ENCODE measurements at regions not wholly inside any gene's neighbourhood (a gene's known extent, or its start where the extent isn't known, plus 50 kb on each side); places are given as distances from the start of the nearest gene placed in this dataset.

DNA sequence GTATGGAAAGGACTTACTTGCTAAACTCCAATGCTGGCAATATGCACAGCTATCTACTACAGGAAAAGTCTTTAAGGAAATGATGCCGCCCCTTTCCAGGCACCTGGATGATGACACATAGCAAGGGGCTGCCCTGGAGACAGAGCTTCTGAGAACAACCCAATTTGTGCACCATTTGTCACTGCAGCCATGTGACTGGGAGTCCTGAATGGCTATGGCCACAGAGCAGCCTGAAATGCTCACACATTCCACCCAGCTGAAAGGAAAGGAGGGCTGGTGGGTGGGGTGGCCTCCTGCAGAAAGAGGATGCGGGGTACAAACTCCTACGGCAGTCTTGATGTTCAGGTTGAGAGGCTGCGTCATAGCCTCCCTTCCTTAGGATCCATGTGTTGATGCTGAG, 70.1 kb upstream of the FSTL4 start:
- no peak for TF ChIP-seq ZC3H10 (CRISPR knock-in tag; IDR thresholded peaks at IDR 0.05)
- TF ChIP-seq ZFP3 (CRISPR knock-in tag; IDR thresholded peaks at IDR 0.05) = no peak
- TF ChIP-seq CSDC2 (CRISPR knock-in tag; IDR thresholded peaks at IDR 0.05) = no peak
- TF ChIP-seq SNAI2 (CRISPR knock-in tag; IDR thresholded peaks at IDR 0.05) = no peak
- no peak for TF ChIP-seq ZNF8 (CRISPR knock-in tag; IDR thresholded peaks at IDR 0.05)
- TF ChIP-seq, protein P1, sequence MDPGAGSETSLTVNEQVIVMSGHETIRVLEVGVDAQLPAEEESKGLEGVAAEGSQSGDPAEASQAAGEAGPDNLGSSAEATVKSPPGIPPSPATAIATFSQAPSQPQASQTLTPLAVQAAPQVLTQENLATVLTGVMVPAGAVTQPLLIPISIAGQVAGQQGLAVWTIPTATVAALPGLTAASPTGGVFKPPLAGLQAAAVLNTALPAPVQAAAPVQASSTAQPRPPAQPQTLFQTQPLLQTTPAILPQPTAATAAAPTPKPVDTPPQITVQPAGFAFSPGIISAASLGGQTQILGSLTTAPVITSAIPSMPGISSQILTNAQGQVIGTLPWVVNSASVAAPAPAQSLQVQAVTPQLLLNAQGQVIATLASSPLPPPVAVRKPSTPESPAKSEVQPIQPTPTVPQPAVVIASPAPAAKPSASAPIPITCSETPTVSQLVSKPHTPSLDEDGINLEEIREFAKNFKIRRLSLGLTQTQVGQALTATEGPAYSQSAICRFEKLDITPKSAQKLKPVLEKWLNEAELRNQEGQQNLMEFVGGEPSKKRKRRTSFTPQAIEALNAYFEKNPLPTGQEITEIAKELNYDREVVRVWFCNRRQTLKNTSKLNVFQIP (CRISPR knock-in tag; IDR thresholded peaks at IDR 0.05; ENCODE audit: borderline replicate concordance, low read depth) = no peak
- no peak for TF ChIP-seq ZNF565 (CRISPR knock-in tag; conservative IDR thresholded peaks at IDR 0.05; ENCODE audit: low read depth)
- TF ChIP-seq OSR1 (CRISPR knock-in tag; IDR thresholded peaks at IDR 0.05) = no peak
- TF ChIP-seq RARB (CRISPR knock-in tag; IDR thresholded peaks at IDR 0.05) = no peak
- no peak for ATAC-seq

DNA sequence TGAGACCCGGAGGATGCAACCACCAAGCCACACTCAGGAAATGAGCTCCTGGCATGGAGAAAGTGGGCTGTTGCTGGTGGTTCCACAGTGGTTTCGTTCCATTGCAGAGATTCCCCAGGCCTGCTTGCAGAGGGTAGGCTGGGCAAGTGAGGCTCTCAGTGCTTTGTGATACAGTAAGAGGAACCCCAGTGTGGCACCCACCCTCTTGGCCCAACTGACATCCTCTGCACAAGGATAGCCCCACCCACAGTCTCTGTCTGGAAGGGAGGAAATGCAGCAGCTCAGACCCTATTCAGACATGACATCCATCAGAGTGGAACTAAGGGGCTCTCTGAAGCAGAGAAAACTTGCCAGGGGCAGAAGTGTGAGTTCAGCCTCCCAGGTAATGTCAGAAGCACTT, 69.6 kb upstream of the FSTL4 start:
- TF ChIP-seq ZNF8 (CRISPR knock-in tag; IDR thresholded peaks at IDR 0.05) = no peak
- TF ChIP-seq, protein P2, sequence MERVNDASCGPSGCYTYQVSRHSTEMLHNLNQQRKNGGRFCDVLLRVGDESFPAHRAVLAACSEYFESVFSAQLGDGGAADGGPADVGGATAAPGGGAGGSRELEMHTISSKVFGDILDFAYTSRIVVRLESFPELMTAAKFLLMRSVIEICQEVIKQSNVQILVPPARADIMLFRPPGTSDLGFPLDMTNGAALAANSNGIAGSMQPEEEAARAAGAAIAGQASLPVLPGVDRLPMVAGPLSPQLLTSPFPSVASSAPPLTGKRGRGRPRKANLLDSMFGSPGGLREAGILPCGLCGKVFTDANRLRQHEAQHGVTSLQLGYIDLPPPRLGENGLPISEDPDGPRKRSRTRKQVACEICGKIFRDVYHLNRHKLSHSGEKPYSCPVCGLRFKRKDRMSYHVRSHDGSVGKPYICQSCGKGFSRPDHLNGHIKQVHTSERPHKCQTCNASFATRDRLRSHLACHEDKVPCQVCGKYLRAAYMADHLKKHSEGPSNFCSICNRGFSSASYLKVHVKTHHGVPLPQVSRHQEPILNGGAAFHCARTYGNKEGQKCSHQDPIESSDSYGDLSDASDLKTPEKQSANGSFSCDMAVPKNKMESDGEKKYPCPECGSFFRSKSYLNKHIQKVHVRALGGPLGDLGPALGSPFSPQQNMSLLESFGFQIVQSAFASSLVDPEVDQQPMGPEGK (CRISPR knock-in tag; IDR thresholded peaks at IDR 0.05; ENCODE audit: borderline replicate concordance) = no peak
- no peak for TF ChIP-seq PPARA (CRISPR knock-in tag; IDR thresholded peaks at IDR 0.05; ENCODE audit: borderline replicate concordance)
- no peak for TF ChIP-seq BACH2 (CRISPR knock-in tag; IDR thresholded peaks at IDR 0.05; ENCODE audit: borderline replicate concordance)
- TF ChIP-seq ZNF70 (CRISPR knock-in tag; IDR thresholded peaks at IDR 0.05) = no peak
- TF ChIP-seq ZFP3 (CRISPR knock-in tag; IDR thresholded peaks at IDR 0.05) = no peak
- TF ChIP-seq RARB (CRISPR knock-in tag; IDR thresholded peaks at IDR 0.05) = no peak
- TF ChIP-seq, protein P1 (CRISPR knock-in tag; IDR thresholded peaks at IDR 0.05; ENCODE audit: borderline replicate concordance, low read depth) = no peak
- TF ChIP-seq, protein P3, sequence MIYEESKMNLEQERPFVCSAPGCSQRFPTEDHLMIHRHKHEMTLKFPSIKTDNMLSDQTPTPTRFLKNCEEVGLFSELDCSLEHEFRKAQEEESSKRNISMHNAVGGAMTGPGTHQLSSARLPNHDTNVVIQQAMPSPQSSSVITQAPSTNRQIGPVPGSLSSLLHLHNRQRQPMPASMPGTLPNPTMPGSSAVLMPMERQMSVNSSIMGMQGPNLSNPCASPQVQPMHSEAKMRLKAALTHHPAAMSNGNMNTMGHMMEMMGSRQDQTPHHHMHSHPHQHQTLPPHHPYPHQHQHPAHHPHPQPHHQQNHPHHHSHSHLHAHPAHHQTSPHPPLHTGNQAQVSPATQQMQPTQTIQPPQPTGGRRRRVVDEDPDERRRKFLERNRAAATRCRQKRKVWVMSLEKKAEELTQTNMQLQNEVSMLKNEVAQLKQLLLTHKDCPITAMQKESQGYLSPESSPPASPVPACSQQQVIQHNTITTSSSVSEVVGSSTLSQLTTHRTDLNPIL (CRISPR knock-in tag; IDR thresholded peaks at IDR 0.05; ENCODE audit: low read depth) = no peak
- no peak for TF ChIP-seq ZNF565 (CRISPR knock-in tag; conservative IDR thresholded peaks at IDR 0.05; ENCODE audit: low read depth)
- TF ChIP-seq, protein P4, sequence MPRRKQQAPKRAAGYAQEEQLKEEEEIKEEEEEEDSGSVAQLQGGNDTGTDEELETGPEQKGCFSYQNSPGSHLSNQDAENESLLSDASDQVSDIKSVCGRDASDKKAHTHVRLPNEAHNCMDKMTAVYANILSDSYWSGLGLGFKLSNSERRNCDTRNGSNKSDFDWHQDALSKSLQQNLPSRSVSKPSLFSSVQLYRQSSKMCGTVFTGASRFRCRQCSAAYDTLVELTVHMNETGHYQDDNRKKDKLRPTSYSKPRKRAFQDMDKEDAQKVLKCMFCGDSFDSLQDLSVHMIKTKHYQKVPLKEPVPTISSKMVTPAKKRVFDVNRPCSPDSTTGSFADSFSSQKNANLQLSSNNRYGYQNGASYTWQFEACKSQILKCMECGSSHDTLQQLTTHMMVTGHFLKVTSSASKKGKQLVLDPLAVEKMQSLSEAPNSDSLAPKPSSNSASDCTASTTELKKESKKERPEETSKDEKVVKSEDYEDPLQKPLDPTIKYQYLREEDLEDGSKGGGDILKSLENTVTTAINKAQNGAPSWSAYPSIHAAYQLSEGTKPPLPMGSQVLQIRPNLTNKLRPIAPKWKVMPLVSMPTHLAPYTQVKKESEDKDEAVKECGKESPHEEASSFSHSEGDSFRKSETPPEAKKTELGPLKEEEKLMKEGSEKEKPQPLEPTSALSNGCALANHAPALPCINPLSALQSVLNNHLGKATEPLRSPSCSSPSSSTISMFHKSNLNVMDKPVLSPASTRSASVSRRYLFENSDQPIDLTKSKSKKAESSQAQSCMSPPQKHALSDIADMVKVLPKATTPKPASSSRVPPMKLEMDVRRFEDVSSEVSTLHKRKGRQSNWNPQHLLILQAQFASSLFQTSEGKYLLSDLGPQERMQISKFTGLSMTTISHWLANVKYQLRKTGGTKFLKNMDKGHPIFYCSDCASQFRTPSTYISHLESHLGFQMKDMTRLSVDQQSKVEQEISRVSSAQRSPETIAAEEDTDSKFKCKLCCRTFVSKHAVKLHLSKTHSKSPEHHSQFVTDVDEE (CRISPR knock-in tag; IDR thresholded peaks at IDR 0.05) = no peak
- no peak for TF ChIP-seq ISL1 (CRISPR knock-in tag; IDR thresholded peaks at IDR 0.05)
- TF ChIP-seq ZFP30 (CRISPR knock-in tag; IDR thresholded peaks at IDR 0.05) = no peak
- no peak for TF ChIP-seq OSR1 (CRISPR knock-in tag; IDR thresholded peaks at IDR 0.05)
- ATAC-seq = no peak

DNA sequence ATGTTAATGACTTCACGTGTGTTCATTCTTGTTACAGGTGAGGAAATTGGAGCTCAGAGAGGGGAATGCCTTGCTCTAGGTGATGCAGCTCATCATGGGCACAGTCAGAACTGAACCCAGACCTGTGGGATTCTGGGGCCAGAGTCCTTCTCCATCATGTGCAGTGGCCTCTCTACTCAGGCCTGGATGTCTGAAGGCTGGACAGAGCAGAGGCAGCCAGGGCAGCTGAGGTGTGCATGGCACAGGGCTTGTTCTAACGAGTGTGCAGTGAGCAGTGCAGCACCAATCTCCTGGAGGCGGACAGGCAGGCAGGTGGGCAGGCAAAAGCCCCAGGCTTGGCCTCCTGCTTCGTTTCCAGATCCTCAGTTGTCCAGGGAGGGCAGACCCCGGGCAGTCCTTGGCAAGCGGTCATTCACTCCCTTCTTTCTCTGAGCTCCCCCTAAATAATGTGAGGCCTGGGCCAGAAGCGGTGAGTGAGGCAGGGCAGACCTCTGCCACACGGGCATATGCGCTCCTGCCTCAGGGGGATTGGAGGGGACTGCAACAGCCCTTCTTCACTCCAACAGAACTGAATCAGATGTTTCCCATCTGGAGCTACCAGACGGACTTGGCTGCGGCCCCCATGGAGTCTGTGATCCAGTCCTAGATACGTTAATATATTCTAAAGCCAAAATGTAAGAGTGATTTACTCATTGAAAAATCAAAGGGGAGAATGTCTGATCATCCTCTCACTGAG, 68.7 kb upstream of the FSTL4 start:
- TF ChIP-seq, protein P4 (CRISPR knock-in tag; IDR thresholded peaks at IDR 0.05) = no peak
- TF ChIP-seq TCF4 (CRISPR knock-in tag; IDR thresholded peaks at IDR 0.05; ENCODE audit: borderline replicate concordance) = peak; percentile 61
- no peak; the same call in 2 of the 3 replicates for ATAC-seq
